T-helper 2 cell treated with Interferon-gamma antibody and Interleukin-4, amounts not matched to agents 100 ng/mL and 5 ng/mL, for 36 hours (primary cell): ENCODE measurements at regions not wholly inside any gene's neighbourhood (a gene's known extent, or its start where the extent isn't known, plus 50 kb on each side); places are given as distances from the start of the nearest gene placed in this dataset.

Experiments used
- intact Hi-C: fragments of 100-400 bp; cut with micrococcal nuclease; formaldehyde crosslinking; loops from one replicate; pipeline ENCODE4 v1.15.1; 2023

DNA sequence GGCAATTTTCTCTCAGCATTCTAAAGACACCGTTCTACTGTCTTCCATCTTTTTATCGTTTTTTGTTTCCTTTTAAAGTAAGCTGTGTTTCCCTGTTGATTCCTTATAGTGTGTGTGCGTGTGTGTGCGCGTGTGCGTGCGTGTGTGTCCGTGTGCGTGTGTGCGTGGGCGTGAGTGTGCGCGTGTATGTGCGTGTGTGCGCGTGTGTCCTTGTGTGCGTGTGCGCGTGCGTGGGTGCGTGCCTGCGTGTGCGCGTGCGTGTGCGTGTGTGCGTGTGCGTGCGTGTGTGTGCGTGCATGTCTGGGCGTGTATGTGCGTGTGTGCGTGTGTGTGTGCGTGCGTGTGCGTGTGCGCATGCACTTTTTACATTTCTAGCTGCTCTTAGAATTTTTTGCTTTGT, 1033.7 kb downstream of the BRD1 start:
- intact Hi-C loops: no loop called here

GRCh38 chr22:48786679-48786996, 1041.0 kb downstream of the BRD1 start:
- intact Hi-C loops: no loop called here

DNA sequence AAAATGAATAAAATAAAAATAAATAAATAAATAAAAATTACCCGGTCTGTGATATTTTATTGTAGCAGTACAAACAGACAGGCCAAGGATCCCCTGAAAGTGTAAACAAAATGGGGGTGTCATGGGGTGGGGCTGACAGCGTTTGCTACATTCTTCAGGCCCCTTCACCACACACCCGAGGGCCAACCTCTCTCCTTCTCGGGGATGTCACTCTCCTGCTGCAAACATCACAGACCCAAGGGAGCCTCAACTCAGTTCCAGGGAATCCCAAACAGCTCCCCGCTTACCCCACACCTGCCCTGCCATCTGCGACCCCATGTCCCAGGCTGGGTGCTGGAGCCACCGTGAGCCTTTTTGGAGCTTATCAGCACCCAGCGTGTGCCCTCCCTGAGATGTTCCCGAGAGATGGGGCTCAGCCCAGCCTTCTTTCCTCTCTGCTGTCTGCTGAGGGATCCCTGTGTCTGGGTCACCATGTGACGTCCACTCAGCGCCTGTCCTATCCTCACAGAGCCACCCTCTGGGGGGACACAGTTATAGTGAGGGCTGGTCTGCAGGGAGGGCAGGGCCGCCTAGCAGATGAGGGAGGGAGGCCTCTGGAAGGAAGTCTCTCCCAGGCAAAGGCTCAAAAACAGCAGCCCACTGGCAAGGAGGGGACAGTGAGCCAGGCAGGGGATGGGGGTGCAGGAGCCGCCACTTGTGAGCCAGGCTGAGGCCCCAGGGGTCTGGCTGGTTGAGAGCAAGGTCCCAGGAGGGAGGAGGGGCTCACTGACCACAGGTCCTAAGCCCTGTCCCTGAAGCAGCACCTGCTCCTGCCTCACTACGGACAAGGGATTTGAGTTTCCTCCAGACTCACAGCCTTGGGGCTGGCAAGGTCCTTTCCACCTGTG, 1041.6 kb downstream of the BRD1 start:
- intact Hi-C loops: no loop called here

DNA sequence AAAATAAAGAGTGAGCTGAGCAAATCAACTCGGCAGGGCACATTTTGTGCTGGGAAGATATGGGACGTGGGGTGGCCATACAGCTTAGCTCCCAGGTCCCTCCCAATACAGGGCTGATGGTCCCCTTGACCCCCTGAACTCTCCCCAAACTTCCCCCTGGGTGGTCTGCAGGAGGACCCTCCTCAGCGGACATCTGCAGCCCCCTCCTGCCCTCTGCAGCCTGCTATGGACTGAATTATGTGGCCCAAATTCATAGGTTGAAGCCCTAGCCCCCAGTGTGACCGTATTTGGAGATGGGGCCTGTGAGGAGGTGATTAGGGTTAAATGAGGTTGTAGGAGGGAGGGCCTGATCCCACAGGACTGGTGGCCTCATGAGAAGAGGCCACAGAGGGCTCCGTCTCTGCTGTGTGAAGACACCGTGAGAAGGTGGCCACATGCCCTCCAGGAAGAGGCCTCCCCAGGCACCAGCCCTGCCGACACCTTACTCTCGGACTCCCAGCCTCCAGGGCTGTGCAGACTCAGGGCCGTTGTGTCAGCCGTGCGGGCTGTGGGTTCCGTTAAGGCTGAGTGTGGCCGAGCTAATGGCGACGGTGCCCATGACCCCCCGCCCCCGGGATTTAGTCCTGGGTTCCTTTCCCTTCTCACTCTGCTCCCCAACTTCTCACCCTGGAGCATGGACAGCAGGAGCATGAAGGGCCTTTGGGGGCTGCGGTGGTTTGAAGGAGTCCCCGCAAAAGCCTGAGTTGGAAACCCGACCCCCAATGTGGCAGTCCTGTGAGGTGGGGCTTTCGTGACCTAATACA, 1042.8 kb downstream of the BRD1 start:
- intact Hi-C loops: no loop called here

GRCh38 chr22:48783821-48784266, 1043.8 kb downstream of the BRD1 start:
- intact Hi-C loops: no loop called here

DNA sequence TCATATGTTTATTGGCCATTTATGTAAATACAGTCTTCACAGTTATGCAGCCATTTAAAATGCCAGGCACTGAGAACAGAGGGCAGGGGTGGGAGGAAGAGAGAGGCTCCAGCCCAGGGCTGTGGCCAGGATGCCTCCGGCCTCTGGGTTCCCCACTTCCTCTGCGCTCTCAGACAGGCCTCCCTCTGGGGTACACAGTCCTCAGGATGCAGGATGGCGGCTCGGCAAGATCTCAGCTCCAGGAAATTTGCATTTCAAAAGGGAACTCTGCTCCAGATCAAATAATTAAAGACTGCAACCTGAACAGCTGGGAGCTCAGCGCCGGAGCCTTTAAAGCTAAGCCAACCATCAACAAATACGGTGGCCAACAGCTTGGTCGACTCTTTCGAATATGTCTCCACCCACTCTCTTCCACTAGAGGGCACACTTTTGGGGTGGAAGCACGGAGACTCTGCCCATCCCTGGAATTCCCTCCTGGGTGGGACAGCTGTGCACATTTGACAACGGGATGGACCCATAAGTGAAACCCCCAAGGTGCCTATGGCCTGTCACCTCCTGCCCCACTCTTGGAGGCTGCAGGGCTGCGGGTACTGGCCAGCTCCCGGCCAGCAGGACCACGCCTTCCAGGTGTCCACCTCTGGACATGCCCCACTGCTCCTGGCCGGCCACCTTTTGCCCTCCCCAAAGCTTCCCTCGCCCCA, 1044.7 kb downstream of the BRD1 start:
- intact Hi-C loops: no loop called here

DNA sequence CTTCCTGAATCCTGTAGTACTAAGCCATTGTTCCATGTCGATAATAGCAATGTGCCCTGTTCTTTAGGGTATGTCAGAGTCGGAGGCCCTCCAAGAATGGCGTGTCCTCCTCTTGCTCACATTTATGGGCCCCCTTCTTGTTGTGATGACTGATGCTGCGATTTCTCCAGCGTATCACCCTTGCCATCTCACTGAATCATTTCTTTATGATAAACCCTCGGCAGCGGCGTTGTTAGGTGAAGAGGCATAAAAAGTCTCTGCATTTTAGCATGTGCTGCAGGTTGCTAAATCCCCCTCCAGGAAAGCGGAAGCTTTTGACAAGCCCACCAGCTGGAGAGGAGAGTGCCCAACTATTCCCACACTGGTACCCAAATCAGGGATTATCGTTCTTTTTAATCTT, 1045.3 kb downstream of the BRD1 start:
- intact Hi-C loops: no loop called here

DNA sequence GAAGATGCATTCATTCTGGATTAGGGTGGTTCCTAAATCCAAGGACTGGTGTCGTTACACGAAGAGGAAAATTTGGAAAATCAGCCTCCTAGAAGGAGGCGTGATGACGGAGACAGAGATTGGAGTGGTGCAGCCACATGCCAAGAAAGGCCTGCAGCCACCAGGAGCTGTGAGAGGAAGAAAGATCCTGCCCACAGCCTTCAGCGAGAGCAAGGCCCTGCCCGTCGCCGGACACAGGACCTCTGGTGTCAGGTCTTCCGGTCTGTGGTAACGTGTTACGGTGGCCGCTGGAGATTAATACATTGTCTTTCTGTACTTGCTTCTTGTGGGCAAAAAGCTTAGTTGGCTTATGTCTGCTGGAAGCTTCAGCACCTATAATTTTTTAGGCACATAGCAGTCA, 1045.8 kb downstream of the BRD1 start:
- intact Hi-C loops: no loop called here

DNA sequence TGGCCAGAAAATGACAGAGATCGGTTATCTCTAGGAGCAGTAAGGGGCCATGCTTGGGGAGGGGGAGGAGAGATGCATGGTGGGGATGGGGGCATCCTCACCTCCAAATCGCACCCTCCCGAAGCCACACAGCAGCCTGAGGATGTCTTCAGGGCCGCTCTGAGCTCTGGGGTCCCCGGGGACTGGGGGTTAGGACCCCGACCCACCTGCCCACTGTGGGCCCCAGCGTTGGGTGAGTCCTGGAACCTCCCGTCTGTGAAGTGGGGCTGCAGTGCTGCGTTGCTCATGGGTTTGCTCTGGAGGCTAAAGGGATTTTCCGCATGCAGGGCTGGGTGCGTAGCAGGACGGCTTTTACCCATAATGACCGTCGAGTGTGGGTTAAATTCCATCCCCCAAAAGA, 1046.3 kb downstream of the BRD1 start:
- intact Hi-C loops: no loop called here

DNA sequence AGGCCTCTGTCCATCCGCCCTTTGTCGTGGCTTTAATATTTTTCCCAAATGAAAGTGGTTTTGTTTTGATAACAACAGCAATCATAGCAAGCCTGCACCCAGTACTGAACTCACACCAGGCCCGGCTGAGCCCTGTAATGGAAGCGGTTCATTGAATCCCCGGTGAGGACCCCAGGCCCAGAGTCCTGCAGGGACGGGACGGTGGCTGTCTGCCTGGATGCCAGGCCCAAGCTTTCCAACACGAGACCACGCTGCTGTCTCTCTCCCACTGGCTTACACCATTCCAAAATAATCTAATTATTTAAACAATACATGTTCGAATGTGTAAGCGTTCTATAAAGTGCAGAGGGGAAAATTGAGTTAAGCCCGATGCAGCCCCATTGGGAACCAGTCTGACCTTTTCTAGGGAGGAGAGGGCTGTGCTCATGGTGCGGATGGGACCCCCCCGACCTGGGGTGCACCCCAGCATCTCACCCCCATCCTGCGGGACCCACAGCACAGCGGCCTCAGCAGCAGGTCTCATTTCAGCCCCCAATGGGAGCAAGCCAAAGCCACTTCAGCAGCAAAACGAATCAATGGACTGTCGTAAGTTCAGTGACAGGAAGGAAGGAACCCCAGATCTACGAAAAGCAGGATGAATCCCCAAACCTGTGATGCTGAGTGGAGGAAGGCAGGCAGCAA, 1046.9 kb downstream of the BRD1 start:
- intact Hi-C loops: no loop called here

GRCh38 chr22:48779661-48780596, 1047.7 kb downstream of the BRD1 start:
- intact Hi-C loops: no loop called here

DNA sequence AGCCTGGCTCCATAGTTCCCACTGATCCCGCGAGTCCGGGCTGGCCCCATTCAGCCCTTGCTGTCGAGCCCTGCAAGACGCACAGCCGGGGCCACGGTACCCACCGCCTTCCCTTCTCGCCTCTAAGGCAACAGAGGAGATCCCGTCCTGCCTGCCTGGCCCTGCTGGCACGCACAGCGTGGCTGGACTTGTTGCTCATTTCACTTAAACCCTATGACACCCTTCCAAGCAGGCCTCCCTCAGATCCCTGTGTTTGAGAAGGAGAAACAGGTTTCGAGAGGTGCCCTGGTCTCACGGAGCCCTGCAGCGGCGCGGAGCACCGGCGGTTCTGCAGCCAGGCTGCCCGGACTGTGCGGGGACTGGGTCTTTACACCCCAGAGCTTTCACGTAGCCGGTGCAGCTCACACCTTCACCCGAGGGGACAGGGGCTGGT, 1048.4 kb downstream of the BRD1 start:
- intact Hi-C loops: no loop called here

GRCh38 chr22:48778308-48779195, 1049.1 kb downstream of the BRD1 start:
- intact Hi-C loops: no loop called here

- intact Hi-C loops: no loop called here
Observed at GRCh38 chr22:48772286-48772907, 1055.3 kb downstream of the BRD1 start.

DNA sequence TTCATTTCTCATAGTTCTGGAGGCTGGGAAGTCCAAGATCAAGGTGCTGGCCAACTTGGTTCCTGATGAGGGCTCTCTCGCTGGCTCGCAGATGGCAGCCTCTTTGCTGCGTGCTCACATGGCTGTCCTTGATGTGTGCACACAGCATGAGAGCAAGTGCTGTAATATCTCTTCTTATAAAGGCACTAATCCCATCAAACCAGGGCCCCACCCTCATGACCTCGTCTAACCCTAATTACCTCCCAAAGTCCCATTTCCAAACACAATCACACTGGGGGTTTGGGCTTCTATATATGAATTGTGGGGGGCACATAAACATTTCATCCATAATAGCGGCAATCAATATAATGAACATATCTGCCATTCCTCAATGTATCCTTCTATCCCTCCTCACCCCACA, 1062.1 kb downstream of the BRD1 start:
- intact Hi-C loops: no loop called here

DNA sequence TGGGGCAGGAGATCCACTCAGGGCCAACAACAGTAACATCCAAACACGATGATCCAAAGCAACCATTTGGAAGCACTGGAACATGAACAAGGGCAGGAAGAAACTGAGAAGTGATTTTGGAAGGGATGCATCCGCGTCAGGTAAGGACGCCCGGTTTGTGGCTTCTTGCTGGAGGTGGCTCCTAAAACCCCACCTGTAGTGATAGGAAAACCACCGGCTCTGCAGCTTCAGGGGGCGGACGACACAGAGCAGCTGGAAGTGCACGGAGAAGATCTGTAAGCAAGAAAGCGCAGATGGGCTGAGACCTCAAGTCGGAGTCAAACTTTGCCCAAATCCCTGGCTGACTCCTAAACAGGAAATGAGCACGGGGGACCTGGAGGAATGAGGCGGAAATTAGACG, 1066.1 kb downstream of the BRD1 start:
- intact Hi-C loops: no loop called here

GRCh38 chr22:48760481-48761390, 1066.9 kb downstream of the BRD1 start:
- intact Hi-C loops: no loop called here
